Keratinocyte (primary cell): ENCODE measurements at regions not wholly inside any gene's neighbourhood (a gene's known extent, or its start where the extent isn't known, plus 50 kb on each side); places are given as distances from the start of the nearest gene placed in this dataset.

Source experiments
- CTCF ChIP-seq, 3 experiments: IDR thresholded peaks in 1 of 3; conservative IDR thresholded peaks in 1 of 3; optimal IDR thresholded peaks in 1 of 3; 2 replicates in 2 of 3; 3 replicates in 1 of 3; pipeline versions ENCODE3 to v1.5.1; 2011; ENCODE audit warnings: low read length in 3 of 3, mild to moderate bottlenecking in 3 of 3, moderate library complexity in 2 of 3, control low read depth in 1 of 3, inconsistent platforms in 1 of 3; ENCODE audit not compliant: insufficient read depth in 2 of 3; ENCODE audit errors: extremely low read depth in 1 of 3
- EZH2 ChIP-seq: IDR thresholded peaks from one replicate; pipeline ENCODE4 v1.6.1; 2012; ENCODE audit warnings: inconsistent platforms, mild to moderate bottlenecking, low read length, moderate library complexity

GRCh38 chr10:2893991-2894390 lies 173.4 kb upstream of the PFKP start:
- TF ChIP-seq CTCF (optimal IDR thresholded peaks at IDR 0.05 in 1 of 3, IDR thresholded peaks at IDR 0.05 in 1 of 3, conservative IDR thresholded peaks at IDR 0.05 in 1 of 3; ENCODE audit: extremely low read depth in 1 of 3, insufficient read depth in 2 of 3, low read length in 3 of 3) (no peak), EZH2 (no peak)
